ENCODE measurements at regions not wholly inside any gene's neighbourhood (a gene's known extent, or its start where the extent isn't known, plus 50 kb on each side); places are given as distances from the start of the nearest gene placed in this dataset.
"Not testable (repeated sequence)": the region's sequence is repeated elsewhere in the genome, so short reads cannot be mapped to it uniquely, and the experiment has no call there.

- peaks cover 7% of the 10 kb centered on the region for H3K27me3 Mint-ChIP-seq
- no peaks in the 10 kb centered on the region for H3K36me3 Mint-ChIP-seq
- ATAC-seq (ENCODE audit: low read depth) (no peak), DNase-seq (ENCODE audit: low spot score in 2 of 2) (no peak)
- no peaks in the 10 kb centered on the region for H3K9me3 Mint-ChIP-seq
- no peaks in the 10 kb centered on the region for H3K4me1 Mint-ChIP-seq
- no peak overlapping the region for H3K4me3 Mint-ChIP-seq
- no peak overlapping the region for H3K27ac Mint-ChIP-seq
Observed at GRCh38 chr6:4258733-4259132, 123.4 kb upstream of the ECI2 start.

- Mint-ChIP-seq H3K36me3 (no peaks in the 10 kb centered on the region), H3K4me1 (no peaks in the 10 kb centered on the region), H3K27ac (no peak overlapping the region), H3K4me3 (no peak overlapping the region), H3K9me3 (no peaks in the 10 kb centered on the region), H3K27me3 (peaks cover 7% of the 10 kb centered on the region)
- ATAC-seq (ENCODE audit: low read depth) (no peak), DNase-seq (ENCODE audit: low spot score in 2 of 2) (no peak)
Observed at GRCh38 chr6:4256969-4257368, 121.6 kb upstream of the ECI2 start.

- Mint-ChIP-seq H3K27ac (no peak overlapping the region), H3K36me3 (no peaks in the 10 kb centered on the region), H3K4me3 (no peak overlapping the region), H3K27me3 (peaks cover 7% of the 10 kb centered on the region), H3K9me3 (no peaks in the 10 kb centered on the region), H3K4me1 (no peaks in the 10 kb centered on the region)
- DNase-seq (ENCODE audit: low spot score in 2 of 2) (no peak), ATAC-seq (ENCODE audit: low read depth) (no peak)
Observed at GRCh38 chr6:4253604-4254231, 118.3 kb upstream of the ECI2 start.

- not testable (repeated sequence) for H3K4me3 Mint-ChIP-seq; H3K4me1 Mint-ChIP-seq; H3K36me3 Mint-ChIP-seq; H3K27ac Mint-ChIP-seq; ATAC-seq (ENCODE audit: low read depth); H3K9me3 Mint-ChIP-seq; H3K27me3 Mint-ChIP-seq; DNase-seq (ENCODE audit: low spot score in 2 of 2)
Observed at GRCh38 chr6:4252445-4252844, 117.1 kb upstream of the ECI2 start.

- no peaks in the 10 kb centered on the region for H3K4me1 Mint-ChIP-seq
- H3K4me3 Mint-ChIP-seq = no peak overlapping the region
- no peak for DNase-seq (ENCODE audit: low spot score in 2 of 2)
- no peak overlapping the region for H3K27ac Mint-ChIP-seq
- H3K9me3 Mint-ChIP-seq = no peaks in the 10 kb centered on the region
- H3K36me3 Mint-ChIP-seq = no peaks in the 10 kb centered on the region
- no peak for ATAC-seq (ENCODE audit: low read depth)
- H3K27me3 Mint-ChIP-seq = peaks cover 9% of the 10 kb centered on the region
Observed at GRCh38 chr6:4250645-4251044, 115.3 kb upstream of the ECI2 start.

GRCh38 chr6:4243832-4244231 lies 108.5 kb upstream of the ECI2 start:
- DNase-seq (ENCODE audit: low spot score in 2 of 2); H3K4me1 Mint-ChIP-seq; H3K36me3 Mint-ChIP-seq; H3K4me3 Mint-ChIP-seq; H3K27ac Mint-ChIP-seq; H3K27me3 Mint-ChIP-seq; ATAC-seq (ENCODE audit: low read depth): not testable (repeated sequence)
- H3K9me3 Mint-ChIP-seq = peaks cover 12% of the 10 kb centered on the region

- Mint-ChIP-seq H3K9me3 (peaks cover 12% of the 10 kb centered on the region), H3K27me3 (peaks cover 1% of the 10 kb centered on the region), H3K4me3 (no peak overlapping the region), H3K36me3 (peaks cover 6% of the 10 kb centered on the region), H3K27ac (no peak overlapping the region), H3K4me1 (no peaks in the 10 kb centered on the region)
- ATAC-seq (ENCODE audit: low read depth) = no peak
- DNase-seq (ENCODE audit: low spot score in 2 of 2) = no peak
Observed at GRCh38 chr6:4243237-4243636, 107.9 kb upstream of the ECI2 start.

GRCh38 chr6:4242601-4243000 lies 107.2 kb upstream of the ECI2 start:
- Mint-ChIP-seq H3K27ac (no peak overlapping the region), H3K4me3 (no peak overlapping the region), H3K4me1 (peaks cover 2% of the 10 kb centered on the region), H3K27me3 (peaks cover 1% of the 10 kb centered on the region), H3K36me3 (peaks cover 6% of the 10 kb centered on the region), H3K9me3 (peaks cover 12% of the 10 kb centered on the region)
- DNase-seq (ENCODE audit: low spot score in 2 of 2) (no peak), ATAC-seq (ENCODE audit: low read depth) (no peak)

GRCh38 chr6:4240148-4240547 lies 104.8 kb upstream of the ECI2 start:
- Mint-ChIP-seq H3K4me1 (peaks cover 2% of the 10 kb centered on the region), H3K4me3 (no peak overlapping the region), H3K27me3 (peaks cover 1% of the 10 kb centered on the region), H3K36me3 (peaks cover 6% of the 10 kb centered on the region), H3K9me3 (peaks cover 11% of the 10 kb centered on the region), H3K27ac (no peak overlapping the region)
- DNase-seq (ENCODE audit: low spot score in 2 of 2) (no peak), ATAC-seq (ENCODE audit: low read depth) (no peak)

- H3K27me3 Mint-ChIP-seq = peaks cover 14% of the 10 kb centered on the region
- H3K9me3 Mint-ChIP-seq = peaks cover 4% of the 10 kb centered on the region
- H3K4me3 Mint-ChIP-seq = no peak overlapping the region
- H3K27ac Mint-ChIP-seq = no peak overlapping the region
- H3K4me1 Mint-ChIP-seq = peaks cover 3% of the 10 kb centered on the region
- no peak for DNase-seq (ENCODE audit: low spot score in 2 of 2)
- no peak for ATAC-seq (ENCODE audit: low read depth)
- H3K36me3 Mint-ChIP-seq = peaks cover 6% of the 10 kb centered on the region
Observed at GRCh38 chr6:4225161-4225872, 89.9 kb upstream of the ECI2 start.

GRCh38 chr6:4224067-4224978 lies 88.9 kb upstream of the ECI2 start:
- DNase-seq (ENCODE audit: low spot score in 2 of 2) (no peak), ATAC-seq (ENCODE audit: low read depth) (no peak)
- H3K9me3 Mint-ChIP-seq = peaks cover 6% of the 10 kb centered on the region
- no peak overlapping the region for H3K4me3 Mint-ChIP-seq
- H3K27ac Mint-ChIP-seq = no peak overlapping the region
- H3K36me3 Mint-ChIP-seq = peaks cover 6% of the 10 kb centered on the region
- peaks cover 13% of the 10 kb centered on the region for H3K27me3 Mint-ChIP-seq
- peaks cover 3% of the 10 kb centered on the region for H3K4me1 Mint-ChIP-seq

GRCh38 chr6:4220558-4220957 lies 85.2 kb upstream of the ECI2 start:
- Mint-ChIP-seq H3K36me3 (peaks cover 9% of the 10 kb centered on the region), H3K27me3 (peaks cover 20% of the 10 kb centered on the region), H3K4me1 (peaks cover 3% of the 10 kb centered on the region), H3K9me3 (peaks cover 9% of the 10 kb centered on the region), H3K27ac (no peak overlapping the region), H3K4me3 (no peak overlapping the region)
- ATAC-seq (ENCODE audit: low read depth) (no peak), DNase-seq (ENCODE audit: low spot score in 2 of 2) (no peak)

- not testable (repeated sequence) for DNase-seq (ENCODE audit: low spot score in 2 of 2); H3K4me1 Mint-ChIP-seq; ATAC-seq (ENCODE audit: low read depth); H3K4me3 Mint-ChIP-seq; H3K27ac Mint-ChIP-seq
- H3K9me3 Mint-ChIP-seq = peaks cover 13% of the 10 kb centered on the region
- H3K27me3 Mint-ChIP-seq = peaks cover 15% of the 10 kb centered on the region
- H3K36me3 Mint-ChIP-seq = peaks cover 12% of the 10 kb centered on the region
Observed at GRCh38 chr6:4218619-4219317, 83.4 kb upstream of the ECI2 start.

GRCh38 chr6:4212588-4212987 lies 77.2 kb upstream of the ECI2 start:
- no peak for DNase-seq (ENCODE audit: low spot score in 2 of 2)

More at GRCh38 chr6:4212588-4212987, 77.2 kb upstream of the ECI2 start:
- H3K36me3 Mint-ChIP-seq = peaks cover 13% of the 10 kb centered on the region
- peaks cover 22% of the 10 kb centered on the region for H3K4me1 Mint-ChIP-seq
- peaks cover 8% of the 10 kb centered on the region for H3K27me3 Mint-ChIP-seq
- peaks cover 14% of the 10 kb centered on the region for H3K9me3 Mint-ChIP-seq
- ATAC-seq (ENCODE audit: low read depth) = no peak
- no peak overlapping the region for H3K4me3 Mint-ChIP-seq
- H3K27ac Mint-ChIP-seq = no peak overlapping the region
